Natural killer cell (primary cell): ENCODE measurements at regions not wholly inside any gene's neighbourhood (a gene's known extent, or its start where the extent isn't known, plus 50 kb on each side); places are given as distances from the start of the nearest gene placed in this dataset.

Source experiments
- ATAC-seq, 3 donors: fragments of 150-1000 bp in 2 of 3; fragments of 200-7000 bp in 1 of 3; cut with Tn5 transposase; 1 replicate in 1 of 3; 2 replicates in 2 of 3; pipeline ENCODE4 v1.10.0; 2021; ENCODE audit warnings: mild to moderate bottlenecking in 2 of 3, moderate library complexity in 2 of 3
- DNase-seq, 2 donors: peaks; one replicate each; pipeline versions ENCODE4 v3.0.0 to v3.0.0-alpha.2; 2013 to 2021; ENCODE audit warnings: mixed read lengths in 1 of 2
- H3K27ac ChIP-seq: one replicate; pipeline ENCODE4 v1.5.1; 2013; ENCODE audit warnings: mild to moderate bottlenecking, low read length
- H3K27me3 ChIP-seq: one replicate; pipeline ENCODE4 v1.6.1; 2013; ENCODE audit warnings: low read length; ENCODE audit not compliant: control insufficient read depth, insufficient read depth
- H3K36me3 ChIP-seq: one replicate; pipeline ENCODE4 v1.6.1; 2013; ENCODE audit warnings: low read length; ENCODE audit not compliant: control insufficient read depth, insufficient read depth
- H3K4me1 ChIP-seq: one replicate; pipeline ENCODE4 v1.6.1; 2013; ENCODE audit warnings: low read length; ENCODE audit not compliant: control insufficient read depth, insufficient read depth
- H3K4me3 ChIP-seq: one replicate; pipeline ENCODE4 v1.5.1; 2013; ENCODE audit warnings: low read length
- H3K9me3 ChIP-seq: one replicate; pipeline ENCODE4 v1.6.1; 2013; ENCODE audit warnings: low read length; ENCODE audit not compliant: control insufficient read depth, insufficient read depth
- H3K27ac Mint-ChIP-seq, 2 donors: one replicate each; pipeline ENCODE4 v1.8.0; 2022; ENCODE audit warnings: mild to moderate bottlenecking in 2 of 2, mixed read lengths in 2 of 2, moderate library complexity in 1 of 2
- H3K27me3 Mint-ChIP-seq, 2 donors: one replicate each; pipeline ENCODE4 v1.8.0; 2022; ENCODE audit warnings: low read depth in 2 of 2, mixed read lengths in 2 of 2
- H3K36me3 Mint-ChIP-seq: one replicate; pipeline ENCODE4 v1.8.0; 2022; ENCODE audit warnings: mixed read lengths
- H3K4me1 Mint-ChIP-seq, 2 donors: one replicate each; pipeline ENCODE4 v1.8.0; 2022; ENCODE audit warnings: mixed read lengths in 2 of 2
- H3K4me3 Mint-ChIP-seq: one replicate; pipeline ENCODE4 v1.8.0; 2022; ENCODE audit warnings: mild to moderate bottlenecking, moderate library complexity, mixed read lengths
- H3K9me3 Mint-ChIP-seq, 2 donors: one replicate each; pipeline ENCODE4 v1.8.0; 2022; ENCODE audit warnings: mixed read lengths in 2 of 2
- WGBS: methylation state at CpG from one replicate; pipeline ENCODE4 v1.1.7; 2013; ENCODE audit warnings: missing lambda C conversion rate; ENCODE audit not compliant: insufficient coverage; 5-methylcytosine and 5-hydroxymethylcytosine counted together
- intact Hi-C: fragments of 100-400 bp; cut with micrococcal nuclease; formaldehyde crosslinking; loops from one replicate; pipeline ENCODE4 v1.14.2; 2022
- TF ChIP-seq, protein P1 (sequence below): fragments of 200-600 bp; IDR thresholded peaks from one replicate; pipeline ENCODE4 v1.8.0; 2022; ENCODE audit warnings: antibody characterized with exemption

DNA sequence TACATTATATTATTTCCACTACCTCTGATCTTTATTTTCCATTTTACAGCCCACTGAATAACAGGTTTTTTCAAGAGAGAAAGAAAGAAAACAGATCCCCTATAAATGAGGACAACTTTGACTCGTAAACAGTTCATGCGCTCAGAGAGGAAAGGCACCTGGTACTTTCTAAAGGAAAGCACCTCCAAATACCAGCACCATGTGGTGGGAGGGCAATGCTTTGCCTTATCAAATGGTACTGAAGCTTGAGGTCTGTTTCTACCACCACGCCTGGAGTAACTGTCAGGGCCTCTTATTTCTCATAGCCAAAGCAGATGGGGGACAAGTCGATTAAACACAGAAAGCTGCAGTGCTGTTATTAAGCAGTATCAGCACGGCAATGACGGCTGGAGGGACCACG is 510.3 kb upstream of the ZFHX3 start:
- no peaks in the 10 kb centered on the region for H3K4me1 ChIP-seq
- TF ChIP-seq, protein P1, sequence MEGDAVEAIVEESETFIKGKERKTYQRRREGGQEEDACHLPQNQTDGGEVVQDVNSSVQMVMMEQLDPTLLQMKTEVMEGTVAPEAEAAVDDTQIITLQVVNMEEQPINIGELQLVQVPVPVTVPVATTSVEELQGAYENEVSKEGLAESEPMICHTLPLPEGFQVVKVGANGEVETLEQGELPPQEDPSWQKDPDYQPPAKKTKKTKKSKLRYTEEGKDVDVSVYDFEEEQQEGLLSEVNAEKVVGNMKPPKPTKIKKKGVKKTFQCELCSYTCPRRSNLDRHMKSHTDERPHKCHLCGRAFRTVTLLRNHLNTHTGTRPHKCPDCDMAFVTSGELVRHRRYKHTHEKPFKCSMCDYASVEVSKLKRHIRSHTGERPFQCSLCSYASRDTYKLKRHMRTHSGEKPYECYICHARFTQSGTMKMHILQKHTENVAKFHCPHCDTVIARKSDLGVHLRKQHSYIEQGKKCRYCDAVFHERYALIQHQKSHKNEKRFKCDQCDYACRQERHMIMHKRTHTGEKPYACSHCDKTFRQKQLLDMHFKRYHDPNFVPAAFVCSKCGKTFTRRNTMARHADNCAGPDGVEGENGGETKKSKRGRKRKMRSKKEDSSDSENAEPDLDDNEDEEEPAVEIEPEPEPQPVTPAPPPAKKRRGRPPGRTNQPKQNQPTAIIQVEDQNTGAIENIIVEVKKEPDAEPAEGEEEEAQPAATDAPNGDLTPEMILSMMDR = no peak
- Mint-ChIP-seq H3K36me3 (no peaks in the 10 kb centered on the region), H3K4me3 (no peak overlapping the region), H3K27ac (no peak overlapping the region), H3K27me3 (no peaks in the 10 kb centered on the region), H3K4me1 (no peaks in the 10 kb centered on the region), H3K9me3 (no peaks in the 10 kb centered on the region)
- WGBS = 82% methylated on average over 7 of the region's 7 CpGs
- no peaks in the 10 kb centered on the region for H3K9me3 ChIP-seq
- intact Hi-C loops = no loop called here
- no peak overlapping the region for H3K4me3 ChIP-seq
- ATAC-seq (no peak), DNase-seq (no peak)
- H3K27ac ChIP-seq = no peak overlapping the region
- no peaks in the 10 kb centered on the region for H3K36me3 ChIP-seq
- no peaks in the 10 kb centered on the region for H3K27me3 ChIP-seq

DNA sequence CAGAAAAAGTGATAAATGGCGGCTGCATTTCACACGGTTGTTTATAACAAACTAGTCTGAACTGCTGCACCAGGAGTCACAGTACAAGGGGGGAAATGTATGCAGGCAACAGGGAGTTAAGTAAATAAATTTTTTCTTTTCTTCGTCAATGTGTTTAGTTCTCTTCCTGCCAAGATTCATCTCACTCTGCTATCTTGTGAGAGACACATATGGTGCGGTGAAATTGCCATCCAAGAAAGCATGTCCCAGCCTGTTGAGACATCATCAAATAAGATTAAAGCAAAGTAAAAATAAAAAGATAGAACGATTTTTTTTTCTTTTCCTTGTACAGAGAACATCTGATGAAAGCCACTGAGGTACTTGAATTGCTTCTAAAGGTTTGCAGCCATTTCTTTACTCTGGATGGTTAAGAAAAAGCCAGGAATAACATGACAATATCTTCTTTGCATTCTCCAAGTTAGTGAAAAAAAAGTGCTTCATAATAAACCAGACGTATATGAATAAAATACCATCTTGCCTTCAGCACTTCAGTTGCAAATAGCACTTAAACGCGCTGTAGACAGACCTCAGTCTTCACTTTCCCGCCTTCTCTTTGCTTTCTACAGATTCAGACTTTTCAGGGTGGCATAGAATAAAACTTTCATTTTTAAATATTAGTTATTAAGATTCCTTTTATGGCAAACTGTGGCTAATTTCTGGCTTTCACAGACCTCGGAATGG is 506.2 kb upstream of the ZFHX3 start:
- TF ChIP-seq, protein P1 = no peak
- no peaks in the 10 kb centered on the region for H3K9me3 ChIP-seq
- WGBS = 89% methylated on average over 10 of the region's 10 CpGs
- H3K36me3 Mint-ChIP-seq = no peaks in the 10 kb centered on the region
- intact Hi-C loops = no loop called here
- no peak for DNase-seq
- no peaks in the 10 kb centered on the region for H3K4me1 Mint-ChIP-seq
- H3K27ac ChIP-seq = no peak overlapping the region
- no peaks in the 10 kb centered on the region for H3K27me3 ChIP-seq
- ATAC-seq = no peak
- no peak overlapping the region for H3K27ac Mint-ChIP-seq
- H3K4me1 ChIP-seq = no peaks in the 10 kb centered on the region
- no peaks in the 10 kb centered on the region for H3K36me3 ChIP-seq
- H3K4me3 ChIP-seq = no peak overlapping the region
- H3K9me3 Mint-ChIP-seq = no peaks in the 10 kb centered on the region
- H3K27me3 Mint-ChIP-seq = peaks cover 7 to 13% of the 10 kb centered on the region in 2 donors
- no peak overlapping the region for H3K4me3 Mint-ChIP-seq

GRCh38 chr16:73549984-73550631 is 502.2 kb upstream of the ZFHX3 start:
- no peak overlapping the region for H3K4me3 ChIP-seq
- H3K27ac Mint-ChIP-seq = no peak overlapping the region
- no peaks in the 10 kb centered on the region for H3K9me3 ChIP-seq
- intact Hi-C loops = no loop called here
- peaks cover 5% of the 10 kb centered on the region for H3K27me3 ChIP-seq
- TF ChIP-seq, protein P1 = no peak
- H3K4me3 Mint-ChIP-seq = no peak overlapping the region
- no peaks in the 10 kb centered on the region for H3K36me3 ChIP-seq
- peaks cover 22 to 33% of the 10 kb centered on the region in 2 donors for H3K27me3 Mint-ChIP-seq
- H3K36me3 Mint-ChIP-seq = no peaks in the 10 kb centered on the region
- H3K9me3 Mint-ChIP-seq = no peaks in the 10 kb centered on the region
- no peak for DNase-seq
- no peaks in the 10 kb centered on the region for H3K4me1 ChIP-seq
- 82% methylated on average over 19 of the region's 19 CpGs for WGBS
- no peaks in the 10 kb centered on the region for H3K4me1 Mint-ChIP-seq
- H3K27ac ChIP-seq = no peak overlapping the region
- no peak for ATAC-seq
